Fibroblast of lung (primary cell): ENCODE measurements at regions not wholly inside any gene's neighbourhood (a gene's known extent, or its start where the extent isn't known, plus 50 kb on each side); places are given as distances from the start of the nearest gene placed in this dataset.

Experiments used
- EZH2 ChIP-seq: IDR thresholded peaks from 2 replicates; pipeline ENCODE4 v1.5.1; 2012; ENCODE audit warnings: low read length, control low read depth, mild to moderate bottlenecking; ENCODE audit errors: missing control alignments
- TF ChIP-seq, protein P1 (sequence below), 2 donors: IDR thresholded peaks in 1 of 2; conservative IDR thresholded peaks in 1 of 2; 1 replicate in 1 of 2; 2 replicates in 1 of 2; pipeline ENCODE4 v1.5.1; 2011 to 2012; ENCODE audit warnings: low read length in 2 of 2, control low read depth in 1 of 2, inconsistent platforms in 1 of 2, low read depth in 1 of 2, mild to moderate bottlenecking in 1 of 2

DNA sequence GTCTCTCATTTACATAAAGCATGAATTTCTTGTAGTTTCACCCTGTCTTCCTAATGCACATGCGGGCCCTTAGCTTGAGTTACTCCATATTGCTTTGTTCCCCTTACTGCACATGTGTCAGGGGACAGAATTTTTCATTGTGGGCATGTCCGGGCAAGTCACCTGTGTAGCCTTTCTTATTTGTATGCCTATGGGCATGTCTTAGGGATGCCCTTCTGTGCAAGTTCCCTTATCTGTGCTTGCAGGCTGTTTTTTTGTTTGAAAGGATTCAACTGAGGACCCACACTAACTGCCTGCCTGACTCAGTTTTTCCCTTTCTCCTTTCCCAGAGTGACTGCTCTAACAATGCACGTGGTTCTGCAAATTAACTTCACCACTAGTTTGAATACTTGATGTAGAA, 161.7 kb downstream of the YTHDC2 start:
- no peak for TF ChIP-seq EZH2
- TF ChIP-seq, protein P1, sequence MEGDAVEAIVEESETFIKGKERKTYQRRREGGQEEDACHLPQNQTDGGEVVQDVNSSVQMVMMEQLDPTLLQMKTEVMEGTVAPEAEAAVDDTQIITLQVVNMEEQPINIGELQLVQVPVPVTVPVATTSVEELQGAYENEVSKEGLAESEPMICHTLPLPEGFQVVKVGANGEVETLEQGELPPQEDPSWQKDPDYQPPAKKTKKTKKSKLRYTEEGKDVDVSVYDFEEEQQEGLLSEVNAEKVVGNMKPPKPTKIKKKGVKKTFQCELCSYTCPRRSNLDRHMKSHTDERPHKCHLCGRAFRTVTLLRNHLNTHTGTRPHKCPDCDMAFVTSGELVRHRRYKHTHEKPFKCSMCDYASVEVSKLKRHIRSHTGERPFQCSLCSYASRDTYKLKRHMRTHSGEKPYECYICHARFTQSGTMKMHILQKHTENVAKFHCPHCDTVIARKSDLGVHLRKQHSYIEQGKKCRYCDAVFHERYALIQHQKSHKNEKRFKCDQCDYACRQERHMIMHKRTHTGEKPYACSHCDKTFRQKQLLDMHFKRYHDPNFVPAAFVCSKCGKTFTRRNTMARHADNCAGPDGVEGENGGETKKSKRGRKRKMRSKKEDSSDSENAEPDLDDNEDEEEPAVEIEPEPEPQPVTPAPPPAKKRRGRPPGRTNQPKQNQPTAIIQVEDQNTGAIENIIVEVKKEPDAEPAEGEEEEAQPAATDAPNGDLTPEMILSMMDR (conservative IDR thresholded peaks at IDR 0.05 in 1 of 2, IDR thresholded peaks at IDR 0.05 in 1 of 2; ENCODE audit: low read depth in 1 of 2, low read length in 2 of 2): no peak
